ENCODE measurements at regions not wholly inside any gene's neighbourhood (a gene's known extent, or its start where the extent isn't known, plus 50 kb on each side); places are given as distances from the start of the nearest gene placed in this dataset.

DNA sequence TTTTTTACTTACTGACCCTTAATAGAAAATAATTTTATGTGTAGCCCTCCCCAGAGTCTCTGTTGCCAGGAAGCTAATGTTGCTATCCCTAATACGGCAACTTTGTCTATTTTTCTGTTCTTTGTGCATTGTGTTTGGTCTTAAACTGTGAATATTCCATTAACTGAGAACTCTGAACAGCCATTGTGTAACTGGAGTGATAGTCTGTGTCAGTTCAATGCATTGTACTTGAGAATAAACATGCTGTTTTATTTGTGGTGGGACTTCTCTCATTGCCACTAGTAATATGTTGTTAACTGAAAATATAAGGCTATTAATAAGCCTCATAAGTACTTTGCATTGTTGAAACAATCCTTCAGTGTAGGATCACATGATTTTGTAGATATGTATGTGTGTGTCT, 278.3 kb upstream of the DMRT1 start:
- H3K27ac ChIP-seq = no peak overlapping the region
- TF ChIP-seq ZFX (IDR thresholded peaks at IDR 0.05) (no peak), CTCF (conservative IDR thresholded peaks at IDR 0.05) (no peak)

GRCh38 chr9:565528-565927, 276.0 kb upstream of the DMRT1 start:
- TF ChIP-seq ZFX (IDR thresholded peaks at IDR 0.05) (no peak), CTCF (conservative IDR thresholded peaks at IDR 0.05) (no peak)
- no peak overlapping the region for H3K27ac ChIP-seq

DNA sequence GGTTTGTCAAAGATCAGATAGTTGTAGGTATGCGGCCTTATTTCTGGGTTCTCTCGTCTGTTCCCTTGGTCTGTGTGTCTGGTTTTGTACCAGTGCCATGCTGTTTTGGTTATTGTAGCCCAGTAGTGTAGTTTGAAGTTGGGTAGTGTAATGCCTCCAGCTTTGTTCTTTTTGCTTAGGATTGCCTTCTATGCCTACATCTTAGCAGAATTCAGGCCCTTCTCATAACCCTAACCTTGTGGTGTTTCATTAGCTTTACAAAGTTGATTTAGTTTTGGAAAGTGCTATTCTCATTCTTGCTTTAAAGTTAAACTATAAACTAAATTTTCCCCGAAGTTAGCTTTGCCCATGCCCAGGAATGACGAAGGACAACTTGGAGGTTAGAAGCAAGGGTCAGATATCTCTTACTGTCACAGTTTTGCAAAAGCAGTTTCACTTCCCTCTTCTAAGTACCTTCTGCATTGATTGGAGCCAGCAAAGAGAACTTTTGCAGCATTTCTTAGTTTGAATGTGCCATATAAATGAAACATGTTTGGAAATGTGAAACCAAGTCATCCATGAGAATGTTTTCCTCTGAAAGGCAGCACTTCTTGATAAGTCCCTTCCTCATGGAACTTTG, 274.3 kb upstream of the DMRT1 start:
- no peak overlapping the region for H3K27ac ChIP-seq
- TF ChIP-seq CTCF (conservative IDR thresholded peaks at IDR 0.05) = no peak
- TF ChIP-seq ZFX (IDR thresholded peaks at IDR 0.05) = no peak

DNA sequence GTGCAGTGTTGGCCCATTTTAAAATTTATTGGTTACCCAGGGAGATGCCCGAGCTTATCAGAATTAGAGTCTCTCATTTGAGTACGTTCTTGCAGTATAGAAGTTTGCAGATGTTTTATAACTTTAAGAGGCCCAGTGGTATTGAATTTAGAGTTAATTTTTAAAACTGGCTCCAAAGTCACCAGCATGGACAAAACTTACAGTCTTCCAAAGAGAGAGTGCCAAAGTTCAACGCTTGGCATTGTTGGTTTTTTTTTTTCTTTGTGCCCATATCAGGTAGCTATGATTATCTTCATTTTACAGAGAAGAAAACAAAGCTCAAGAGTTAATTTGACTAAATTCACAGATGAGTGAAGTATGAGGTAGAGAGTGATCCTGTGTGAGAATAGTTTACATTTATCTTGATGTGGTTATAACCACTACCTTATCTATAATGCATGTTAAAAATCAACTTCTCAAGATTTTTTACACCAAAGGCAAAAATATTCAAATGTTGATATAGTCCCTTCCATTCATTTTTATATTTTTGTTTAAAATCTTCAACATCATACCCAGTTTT, 273.7 kb upstream of the DMRT1 start:
- no peak overlapping the region for H3K27ac ChIP-seq
- TF ChIP-seq CTCF (conservative IDR thresholded peaks at IDR 0.05) = no peak
- TF ChIP-seq ZFX (IDR thresholded peaks at IDR 0.05) = no peak

- no peak for TF ChIP-seq CTCF (conservative IDR thresholded peaks at IDR 0.05)
Observed at GRCh38 chr9:569296-569695, 272.2 kb upstream of the DMRT1 start.

GRCh38 chr9:570187-570586, 271.3 kb upstream of the DMRT1 start:
- no peak overlapping the region for H3K27ac ChIP-seq
- no peak for TF ChIP-seq ZFX (IDR thresholded peaks at IDR 0.05)
- TF ChIP-seq CTCF (conservative IDR thresholded peaks at IDR 0.05) = no peak

More at GRCh38 chr9:569296-569695, 272.2 kb upstream of the DMRT1 start:
- no peak overlapping the region for H3K27ac ChIP-seq

GRCh38 chr9:571066-571465, 270.4 kb upstream of the DMRT1 start:
- TF ChIP-seq ZFX (IDR thresholded peaks at IDR 0.05) (no peak), CTCF (conservative IDR thresholded peaks at IDR 0.05) (no peak)
- H3K27ac ChIP-seq = no peak overlapping the region

Measured in C4-2B (cell line).